ENCODE measurements at regions not wholly inside any gene's neighbourhood (a gene's known extent, or its start where the extent isn't known, plus 50 kb on each side); places are given as distances from the start of the nearest gene placed in this dataset.

- BruUV-seq (replicated peaks): no TSS peak
- no peak for DNase-seq
- no peak overlapping the region for H3K27ac Mint-ChIP-seq (ENCODE audit: unreplicated experiment)
- TF ChIP-seq CTCF (IDR thresholded peaks at IDR 0.05; ENCODE audit: unreplicated experiment): no peak
- H3K9me3 Mint-ChIP-seq (ENCODE audit: low read depth, unreplicated experiment): no peaks in the 10 kb centered on the region
- H3K4me1 Mint-ChIP-seq (ENCODE audit: low read depth, unreplicated experiment): no peaks in the 10 kb centered on the region
- CTCF ChIA-PET: no interaction called here
- H3K36me3 Mint-ChIP-seq (ENCODE audit: insufficient read depth, unreplicated experiment): no peaks in the 10 kb centered on the region
- H3K4me3 Mint-ChIP-seq (ENCODE audit: low read depth, unreplicated experiment): no peak overlapping the region
- intact Hi-C loops (cut with micrococcal nuclease; ENCODE audit: unreplicated experiment): no loop called here
- no peaks in the 10 kb centered on the region for H3K27me3 Mint-ChIP-seq (ENCODE audit: unreplicated experiment)
Measured at GRCh38 chr6:120039664-120040063, 690.1 kb upstream of the MAN1A1 start.

- no peaks in the 10 kb centered on the region for H3K27me3 Mint-ChIP-seq (ENCODE audit: unreplicated experiment)
- CTCF ChIA-PET: no interaction called here
- H3K4me3 Mint-ChIP-seq (ENCODE audit: low read depth, unreplicated experiment): no peak overlapping the region
- intact Hi-C loops (cut with micrococcal nuclease; ENCODE audit: unreplicated experiment): no loop called here
- DNase-seq: no peak
- TF ChIP-seq CTCF (IDR thresholded peaks at IDR 0.05; ENCODE audit: unreplicated experiment): no peak
- H3K4me1 Mint-ChIP-seq (ENCODE audit: low read depth, unreplicated experiment): no peaks in the 10 kb centered on the region
- no peaks in the 10 kb centered on the region for H3K36me3 Mint-ChIP-seq (ENCODE audit: insufficient read depth, unreplicated experiment)
- H3K27ac Mint-ChIP-seq (ENCODE audit: unreplicated experiment): no peak overlapping the region
- H3K9me3 Mint-ChIP-seq (ENCODE audit: low read depth, unreplicated experiment): peaks cover 2% of the 10 kb centered on the region
- BruUV-seq (replicated peaks): no TSS peak
Measured at GRCh38 chr6:120031837-120032236, 682.3 kb upstream of the MAN1A1 start.

DNA sequence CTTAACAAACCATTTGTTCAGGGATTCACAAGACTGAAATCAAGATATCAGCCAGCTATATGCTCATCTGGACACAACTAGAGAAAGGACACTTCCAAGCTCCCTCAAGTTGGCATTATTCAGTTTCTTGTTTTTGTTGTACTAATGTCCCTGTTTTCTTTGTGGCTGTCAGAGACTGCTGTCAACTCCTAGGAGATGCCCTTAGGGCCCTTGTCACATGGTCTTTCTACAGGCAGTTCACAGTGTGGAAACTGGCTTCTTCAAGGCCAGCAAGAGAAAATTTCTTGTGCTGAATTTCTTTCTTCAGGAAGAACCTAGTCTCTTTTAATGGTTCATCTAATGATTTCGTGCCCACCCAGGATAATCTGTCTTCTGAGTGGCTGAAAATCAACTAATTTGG is 677.2 kb upstream of the MAN1A1 start:
- no peak overlapping the region for H3K27ac Mint-ChIP-seq (ENCODE audit: unreplicated experiment)
- no peaks in the 10 kb centered on the region for H3K27me3 Mint-ChIP-seq (ENCODE audit: unreplicated experiment)
- DNase-seq: no peak
- peaks cover 2% of the 10 kb centered on the region for H3K9me3 Mint-ChIP-seq (ENCODE audit: low read depth, unreplicated experiment)
- no peaks in the 10 kb centered on the region for H3K4me1 Mint-ChIP-seq (ENCODE audit: low read depth, unreplicated experiment)
- CTCF ChIA-PET: no interaction called here
- no peak overlapping the region for H3K4me3 Mint-ChIP-seq (ENCODE audit: low read depth, unreplicated experiment)
- no TSS peak for BruUV-seq (replicated peaks)
- no peaks in the 10 kb centered on the region for H3K36me3 Mint-ChIP-seq (ENCODE audit: insufficient read depth, unreplicated experiment)
- intact Hi-C loops (cut with micrococcal nuclease; ENCODE audit: unreplicated experiment): no loop called here
- no peak for TF ChIP-seq CTCF (IDR thresholded peaks at IDR 0.05; ENCODE audit: unreplicated experiment)

DNA sequence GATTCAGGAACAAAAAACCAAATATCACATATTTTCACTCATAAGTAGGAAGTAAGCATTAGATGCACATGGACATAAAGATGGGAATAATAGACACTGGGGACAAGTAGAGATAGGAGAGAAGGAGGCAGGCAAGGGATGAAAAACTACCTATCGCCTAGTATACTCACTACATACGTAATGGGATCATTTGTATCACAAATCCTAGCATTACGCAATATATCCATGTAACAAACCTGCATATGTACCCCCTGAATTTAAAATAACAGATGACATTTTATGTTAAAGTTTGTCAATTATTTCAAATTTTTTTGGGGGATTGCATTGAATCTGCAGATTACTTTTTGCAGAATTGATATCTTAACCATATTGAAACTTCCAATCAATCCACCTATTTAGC is 660.5 kb upstream of the MAN1A1 start:
- Mint-ChIP-seq H3K4me3 (ENCODE audit: low read depth, unreplicated experiment) (no peak overlapping the region), H3K27ac (ENCODE audit: unreplicated experiment) (no peak overlapping the region), H3K9me3 (ENCODE audit: low read depth, unreplicated experiment) (peaks cover 6% of the 10 kb centered on the region), H3K4me1 (ENCODE audit: low read depth, unreplicated experiment) (no peaks in the 10 kb centered on the region), H3K36me3 (ENCODE audit: insufficient read depth, unreplicated experiment) (peaks cover 8% of the 10 kb centered on the region), H3K27me3 (ENCODE audit: unreplicated experiment) (no peaks in the 10 kb centered on the region)
- BruUV-seq (replicated peaks): no TSS peak
- CTCF ChIA-PET: no interaction called here
- intact Hi-C loops (cut with micrococcal nuclease; ENCODE audit: unreplicated experiment): no loop called here
- DNase-seq: no peak
- TF ChIP-seq CTCF (IDR thresholded peaks at IDR 0.05; ENCODE audit: unreplicated experiment): no peak

Measured in Calu3 (cell line).